LoVo (cell line): ENCODE measurements at regions not wholly inside any gene's neighbourhood (a gene's known extent, or its start where the extent isn't known, plus 50 kb on each side); places are given as distances from the start of the nearest gene placed in this dataset.
"Not testable (repeated sequence)": the region's sequence is repeated elsewhere in the genome, so short reads cannot be mapped to it uniquely, and the experiment has no call there.

Source experiments
- DNase-seq: peaks from one replicate; pipeline ENCODE4 v3.0.0-alpha.2; 2016; ENCODE audit warnings: low spot score

DNA sequence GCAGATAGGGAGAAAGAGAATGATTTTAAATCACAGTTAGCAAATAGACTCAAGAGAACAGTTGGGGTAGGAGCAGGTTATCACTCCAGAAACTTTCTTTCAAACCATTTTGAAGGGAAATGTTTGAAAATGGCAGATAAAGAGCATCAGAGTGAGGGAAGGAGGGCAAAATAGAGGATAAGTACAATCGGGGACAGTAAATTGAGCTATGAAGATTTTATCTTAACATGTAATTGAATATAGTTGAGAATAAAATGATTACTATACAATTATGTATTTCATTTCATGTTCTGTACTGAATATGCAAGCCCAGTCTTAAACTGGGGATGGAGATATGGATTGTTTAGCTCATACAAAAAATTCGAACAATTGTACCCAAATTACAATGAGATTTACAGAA is 54.0 kb downstream of the MAP10 start:
- no peak for DNase-seq

DNA sequence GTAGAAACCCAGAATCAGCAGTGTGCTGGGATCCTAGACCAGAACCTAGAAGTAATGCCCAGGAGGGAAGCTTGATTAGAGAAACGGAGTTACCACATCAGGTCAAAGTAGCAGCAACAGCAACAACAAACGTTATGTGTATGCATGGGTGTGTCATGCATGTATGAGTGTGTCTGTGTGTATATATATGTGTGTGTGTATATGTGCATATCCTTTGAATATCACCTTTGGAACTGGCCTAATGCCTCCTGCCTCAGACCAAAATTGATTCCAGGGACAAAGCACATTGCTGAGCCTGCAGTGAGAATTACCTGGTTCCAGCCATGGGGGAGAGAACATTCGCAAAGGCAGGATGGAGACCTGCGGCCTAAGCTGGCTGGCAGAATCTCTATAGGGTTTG is 55.9 kb downstream of the MAP10 start:
- DNase-seq, result no peak

DNA sequence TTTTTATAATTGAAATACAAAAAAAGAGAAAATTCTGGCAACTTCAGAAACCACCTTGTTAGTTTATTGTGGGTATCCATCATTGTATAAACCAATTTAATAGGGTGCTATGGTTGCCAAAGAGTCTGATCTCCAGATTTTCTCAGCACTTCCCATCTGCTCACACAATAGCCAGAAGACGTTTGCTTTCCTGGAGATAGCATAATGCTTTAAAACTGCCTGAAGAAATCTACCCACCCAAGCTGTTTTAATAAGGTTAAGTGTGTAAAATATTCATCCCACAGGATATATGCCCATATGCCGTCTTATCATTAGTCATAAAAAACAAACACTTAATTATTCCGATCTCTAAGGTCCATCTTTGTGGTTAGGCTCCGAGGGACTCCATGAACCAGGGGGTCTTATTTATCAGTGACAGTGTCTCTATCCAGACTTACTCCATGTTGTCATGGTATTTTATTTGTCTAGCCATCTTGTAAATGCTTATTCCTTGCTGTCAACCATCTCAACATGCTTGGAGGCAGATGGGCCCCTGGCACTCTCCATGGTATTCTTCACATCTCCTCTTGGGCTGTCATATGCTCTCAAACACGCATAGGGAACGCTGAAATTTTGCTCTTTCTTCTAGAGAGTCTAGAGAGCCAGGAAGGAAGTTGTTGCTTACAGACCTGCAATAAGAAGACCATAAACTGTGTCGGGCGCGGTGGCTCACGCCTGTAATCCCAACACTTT is 58.5 kb downstream of the MAP10 start:
- no peak for DNase-seq

DNA sequence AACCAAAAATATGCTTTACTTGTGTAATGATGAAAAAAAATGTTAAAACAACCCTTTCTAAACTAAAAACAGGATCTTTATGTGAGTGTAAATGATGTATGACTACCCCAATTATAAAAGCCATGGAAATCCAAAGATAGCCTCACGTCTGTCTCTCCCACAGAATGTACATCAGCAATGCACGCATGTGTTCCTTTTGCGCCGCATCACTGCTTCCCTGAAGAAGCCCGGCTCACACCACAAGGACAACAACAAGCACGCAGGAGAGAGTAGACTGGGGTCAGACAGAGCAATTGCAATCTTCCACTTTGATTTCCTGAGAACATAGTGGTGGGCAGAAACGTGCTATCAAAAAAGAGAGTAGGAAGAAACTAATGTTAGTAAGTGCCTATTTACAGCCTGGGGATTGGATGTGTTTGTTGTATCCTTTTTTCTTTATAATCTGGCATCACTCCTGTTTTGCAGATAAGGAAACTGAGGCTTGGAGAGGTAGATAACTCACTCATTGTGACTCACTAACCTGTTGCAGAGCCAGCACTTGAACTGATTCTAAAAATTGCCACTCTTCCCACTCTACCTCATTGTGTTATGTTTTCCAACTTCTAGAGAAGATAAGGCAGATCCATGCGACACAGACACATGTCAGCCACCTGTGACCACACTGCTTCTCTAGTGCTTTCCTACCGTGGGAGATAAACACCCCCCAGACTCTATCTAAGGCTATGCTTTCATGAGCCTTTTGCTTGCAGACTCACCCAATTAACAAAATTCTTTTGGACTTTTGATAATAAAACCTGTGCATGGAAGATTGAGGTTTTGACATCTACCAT is 60.1 kb downstream of the MAP10 start:
- no peak for DNase-seq

DNA sequence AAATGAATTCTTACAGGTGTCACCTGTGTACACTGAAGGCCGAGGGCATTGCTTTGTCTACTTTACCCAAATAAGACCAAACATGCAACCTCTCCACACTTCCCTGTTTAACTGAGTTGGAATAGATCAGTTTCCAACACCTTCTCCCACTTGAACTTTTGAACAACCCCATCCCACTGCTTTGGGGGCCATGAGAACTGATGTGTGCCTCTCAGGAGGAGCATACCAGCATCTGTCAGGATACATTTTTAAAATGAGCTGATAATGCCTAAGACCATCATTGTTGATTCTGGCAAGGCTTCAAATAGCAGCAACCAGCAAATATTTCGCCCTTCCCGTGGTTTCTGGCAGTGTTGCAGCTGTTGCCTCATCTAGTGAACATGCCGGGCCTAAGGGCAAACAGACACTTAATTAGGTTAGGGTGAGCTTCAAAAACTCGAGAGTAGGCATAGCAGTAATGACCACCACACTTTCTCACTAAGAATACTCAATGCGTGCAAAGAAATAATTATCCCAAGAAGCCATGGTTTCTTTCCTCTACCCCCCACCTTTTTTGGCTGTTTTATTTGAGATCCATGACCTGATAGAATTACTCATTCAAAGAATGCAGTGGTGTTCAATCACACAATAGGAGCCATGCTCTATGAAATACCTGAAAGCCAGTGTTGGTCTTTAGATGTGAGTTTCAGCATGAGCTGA is 63.7 kb downstream of the MAP10 start:
- DNase-seq, result peak; percentile 50

DNA sequence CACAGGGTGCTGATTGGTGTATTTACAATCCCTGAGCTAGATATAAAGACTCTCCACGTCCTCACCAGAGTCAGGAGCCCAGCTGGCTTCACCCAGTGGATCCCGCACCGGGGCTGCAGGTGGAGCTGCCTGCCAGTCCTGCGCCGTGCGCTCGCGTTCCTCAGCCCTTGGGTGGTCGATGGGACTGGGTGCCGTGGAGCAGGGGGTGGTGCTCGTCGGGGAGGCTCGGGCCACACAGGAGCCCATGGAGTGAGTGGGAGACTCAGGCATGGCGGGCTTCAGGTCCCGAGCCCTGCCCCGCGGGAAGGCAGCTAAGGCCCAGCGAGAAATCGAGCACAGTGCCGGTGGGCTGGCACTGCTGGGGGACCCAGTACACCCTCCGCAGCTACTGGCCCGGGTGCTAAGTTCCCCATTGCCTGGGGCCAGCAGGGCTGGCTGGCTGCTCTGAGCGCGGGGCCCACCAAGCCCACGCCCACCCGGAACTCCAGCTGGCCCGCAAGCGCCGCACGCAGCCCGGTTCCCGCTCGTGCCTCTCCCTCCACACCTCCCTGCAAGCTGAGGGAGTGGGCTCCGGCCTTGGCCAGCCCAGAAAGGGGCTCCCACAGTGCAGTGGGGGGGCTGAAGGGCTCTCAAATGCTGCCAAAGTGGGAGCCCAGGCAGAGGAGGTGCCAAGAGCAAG is 66.2 kb downstream of the MAP10 start:
- not testable (repeated sequence) for DNase-seq

DNA sequence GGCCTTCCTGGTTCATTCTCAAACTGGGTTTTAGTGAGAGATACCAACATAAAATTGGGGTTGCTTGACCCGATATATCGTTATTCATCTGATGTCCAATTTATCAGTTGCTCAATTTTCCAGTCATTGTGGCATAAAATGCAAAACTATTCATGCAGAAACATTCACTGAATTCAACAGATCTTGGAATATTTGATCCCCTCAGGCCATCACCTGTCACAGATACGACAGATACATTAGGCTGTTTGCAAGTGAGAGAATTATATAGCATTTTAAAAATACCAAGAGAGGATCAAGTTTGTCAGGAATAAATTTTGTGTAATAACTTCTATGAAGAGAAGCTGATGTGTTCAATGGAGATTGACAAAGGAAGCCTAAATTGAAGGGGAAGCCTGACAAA is 67.1 kb downstream of the MAP10 start:
- DNase-seq, result no peak

DNA sequence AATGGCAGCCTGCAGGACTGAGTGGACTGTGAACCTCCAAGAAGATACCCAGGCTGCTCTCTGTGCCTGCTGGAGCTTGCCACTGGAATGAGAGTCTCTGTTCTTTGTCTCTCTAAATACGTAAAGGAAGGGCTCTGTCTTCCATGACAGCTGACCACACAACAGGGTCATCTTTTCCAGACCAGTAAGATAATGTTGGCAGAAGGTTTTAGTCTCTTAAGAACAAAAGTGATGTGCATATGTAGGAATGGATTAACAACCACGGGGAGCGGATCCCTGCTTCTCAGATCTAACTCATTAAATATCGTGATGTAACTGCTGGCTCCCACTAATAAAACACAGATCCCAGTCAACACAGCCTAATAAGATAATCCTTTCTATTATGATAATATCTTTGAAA is 67.5 kb downstream of the MAP10 start:
- no peak for DNase-seq

DNA sequence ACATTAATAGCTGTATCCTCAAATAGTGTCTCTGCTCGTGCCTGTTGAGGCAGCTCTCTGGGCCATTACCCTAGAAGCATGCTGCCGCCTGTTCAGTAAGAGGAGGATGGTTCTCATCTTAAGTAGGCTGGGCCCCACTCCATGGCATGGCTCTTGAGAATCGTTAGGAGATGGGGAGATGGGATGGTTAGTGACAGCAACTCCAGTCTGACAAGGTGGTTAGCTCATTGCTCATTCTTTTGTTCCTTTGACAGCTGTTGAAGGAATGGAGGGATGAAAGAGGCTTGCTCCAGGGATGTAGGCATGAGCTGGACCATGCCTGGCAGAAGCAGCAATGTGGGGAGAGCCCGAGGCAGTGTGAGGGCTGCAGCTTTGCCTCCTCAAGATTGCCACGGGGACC is 68.2 kb downstream of the MAP10 start:
- no peak for DNase-seq

DNA sequence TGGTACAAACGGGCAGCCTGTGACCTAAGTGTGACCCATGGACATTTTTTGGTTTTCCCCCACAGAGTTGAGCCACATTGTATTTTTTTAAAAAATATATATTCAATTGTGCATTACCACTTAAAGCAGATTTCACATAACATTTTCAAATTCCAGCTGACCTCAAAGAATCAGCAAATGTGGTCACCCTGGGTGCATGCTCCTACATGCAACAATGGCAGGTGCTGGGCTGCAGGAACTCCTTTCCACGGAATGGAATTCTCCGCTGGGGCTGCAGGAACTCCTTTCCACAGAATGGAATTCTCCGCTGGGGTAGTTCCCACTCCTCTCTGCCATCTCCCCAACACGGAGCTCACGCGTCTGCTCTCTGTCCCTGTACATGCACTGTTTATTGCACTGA is 68.7 kb downstream of the MAP10 start:
- DNase-seq, result no peak

DNA sequence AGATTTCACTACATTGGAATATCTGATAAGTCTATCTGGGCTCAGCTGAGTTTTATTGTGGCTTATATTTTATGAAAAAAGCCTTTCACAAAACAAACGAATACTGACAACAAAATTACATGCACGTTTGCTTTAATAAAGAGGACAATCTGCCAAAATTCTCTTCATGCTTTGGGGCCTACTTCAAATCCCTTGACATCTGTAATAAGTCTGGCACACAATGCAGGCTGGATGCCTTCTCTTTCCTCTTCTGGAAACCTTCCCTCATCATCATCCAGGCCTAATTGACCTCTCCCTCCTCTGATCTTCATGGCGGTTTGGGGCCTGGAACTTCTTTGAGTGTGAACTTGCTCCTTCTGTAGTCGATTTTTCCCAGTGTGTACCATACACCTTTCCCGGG is 70.3 kb downstream of the MAP10 start:
- no peak for DNase-seq

DNA sequence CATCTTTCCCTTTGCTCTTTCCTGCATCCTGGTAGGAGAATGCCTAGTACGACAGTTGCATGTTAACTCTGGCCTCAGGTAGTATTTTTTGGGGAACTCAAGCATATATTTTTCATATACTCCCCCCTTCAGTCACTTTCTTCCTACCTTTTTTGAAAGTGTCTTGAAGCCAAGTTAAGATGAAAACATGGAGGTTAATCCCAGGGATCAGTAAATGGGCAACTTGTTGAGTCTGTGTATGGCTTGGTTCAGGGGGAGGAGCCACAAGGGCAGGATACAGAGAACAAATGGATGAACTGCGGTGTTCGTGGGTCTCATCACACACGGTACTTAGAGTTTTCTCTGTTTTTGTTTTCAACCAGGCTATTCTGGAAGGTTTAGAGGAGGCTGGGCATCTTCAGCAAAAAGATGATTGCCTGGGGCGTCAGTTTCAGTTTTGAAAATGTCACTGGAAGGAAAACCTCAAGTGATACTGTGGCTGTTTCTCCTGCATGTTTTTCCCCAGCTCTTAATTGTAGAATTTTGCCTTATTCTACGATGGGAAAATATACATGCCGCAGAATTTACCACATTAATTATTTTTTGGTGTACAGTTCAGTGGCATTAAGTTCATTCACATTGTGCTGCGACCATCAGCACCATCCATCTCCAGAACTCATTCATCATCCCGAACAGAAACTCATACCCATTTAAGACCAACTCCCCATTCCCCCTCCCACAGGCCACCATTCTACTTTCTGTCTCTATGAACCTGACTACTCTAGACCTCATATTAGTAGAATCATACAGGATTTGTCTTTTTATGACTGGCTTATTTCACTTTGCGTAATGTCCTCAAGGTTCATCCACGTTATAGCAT is 71.5 kb downstream of the MAP10 start:
- DNase-seq, result no peak

DNA sequence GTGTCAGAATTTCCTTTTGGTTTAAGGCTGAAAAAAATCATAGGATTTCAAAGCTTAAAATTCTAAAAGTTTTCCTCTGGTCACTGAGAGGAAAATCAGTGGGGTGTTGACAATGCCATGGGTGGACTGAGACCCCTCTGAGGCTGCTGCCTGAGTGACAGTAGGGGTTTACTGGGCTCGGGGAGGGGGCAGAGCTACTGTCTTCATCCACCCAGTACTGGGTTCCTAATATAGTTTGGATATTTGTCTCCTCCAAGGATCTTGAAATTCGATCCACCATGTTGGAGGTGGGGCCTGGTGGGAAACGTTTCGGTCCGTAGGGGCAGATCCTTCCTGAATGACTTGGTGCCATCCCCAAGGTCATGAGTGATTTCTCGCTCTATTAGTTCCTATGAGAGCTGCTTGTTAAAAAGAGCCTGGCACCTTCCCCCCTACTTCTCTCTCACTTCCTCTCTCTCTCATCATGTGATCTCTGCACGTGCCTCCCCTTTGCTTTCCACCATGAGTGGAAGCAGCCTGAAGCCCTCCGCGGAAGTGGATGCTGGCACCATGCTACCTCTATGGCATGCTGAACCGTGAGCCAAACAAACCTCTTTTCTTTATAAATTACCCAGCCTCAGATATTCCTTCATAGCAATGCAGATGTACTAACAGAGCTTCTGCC is 72.3 kb downstream of the MAP10 start:
- no peak for DNase-seq

DNA sequence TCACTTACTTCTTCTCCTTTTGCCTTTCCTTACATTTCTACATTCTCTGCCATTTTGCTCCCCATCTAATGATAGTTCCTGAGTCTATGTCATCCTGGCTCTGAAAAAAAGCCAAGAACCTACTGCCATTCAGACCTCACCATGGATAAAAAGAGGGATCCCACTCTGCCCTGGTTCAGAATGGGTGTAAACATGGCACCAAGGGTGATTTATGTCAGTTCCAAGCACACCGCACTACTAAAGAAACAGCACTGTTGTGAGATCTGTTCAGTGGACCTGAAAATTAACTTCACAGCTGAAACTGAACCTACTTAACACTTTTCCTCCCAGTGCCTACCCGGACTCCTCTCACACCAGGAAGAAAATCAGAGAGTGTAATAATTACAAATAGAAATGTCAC is 72.3 kb upstream of the NTPCR start:
- no peak for DNase-seq

DNA sequence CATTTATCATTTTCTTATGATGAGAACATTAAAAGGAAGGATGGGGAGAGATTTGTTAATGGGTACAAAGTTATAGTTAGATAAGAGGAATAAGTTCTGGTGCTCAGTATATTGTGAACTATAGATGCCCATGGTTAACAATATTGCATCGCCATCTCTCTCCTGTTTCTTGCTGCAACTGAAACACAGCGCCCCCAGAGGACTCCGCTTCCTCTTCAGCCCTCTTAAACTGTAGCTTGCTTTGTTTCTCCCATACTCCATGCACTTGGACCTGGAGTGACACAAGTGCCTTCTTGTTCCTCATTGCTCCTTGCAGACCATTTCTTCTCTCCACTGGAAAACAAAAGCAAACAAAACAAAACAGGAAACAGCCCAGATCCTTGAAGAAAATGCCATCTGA is 70.1 kb upstream of the NTPCR start:
- no peak for DNase-seq

DNA sequence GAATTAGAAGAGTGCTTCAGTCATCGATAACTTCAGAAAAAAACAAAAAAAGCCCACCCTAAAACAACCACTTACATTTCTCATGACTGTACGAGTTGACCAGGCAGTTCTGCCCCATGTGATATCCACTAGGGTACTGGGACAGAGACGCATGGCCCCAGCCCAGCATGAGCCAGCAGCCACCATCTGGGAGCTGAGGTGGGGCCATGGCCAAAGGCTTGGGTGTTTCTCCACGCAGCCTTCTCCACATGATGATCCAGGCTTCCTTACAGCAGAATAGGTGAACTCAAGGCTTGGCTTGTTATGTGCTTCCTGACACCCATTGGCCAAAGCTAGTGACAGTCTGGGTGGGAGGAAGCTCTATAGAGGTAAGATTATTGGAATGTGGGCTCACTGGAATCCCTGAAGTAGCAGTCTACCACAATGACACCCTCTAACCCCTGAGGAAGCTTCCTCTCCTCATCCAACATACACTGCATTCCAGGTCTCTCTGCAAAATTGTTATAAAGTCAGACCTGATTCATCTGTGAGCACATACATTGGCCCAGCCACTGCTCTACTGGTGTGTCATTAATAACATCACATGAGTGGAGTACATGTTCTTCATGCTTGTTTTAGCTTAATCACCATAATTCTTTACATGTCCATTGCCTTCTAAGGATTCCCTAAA is 66.3 kb upstream of the NTPCR start:
- DNase-seq, result no peak

DNA sequence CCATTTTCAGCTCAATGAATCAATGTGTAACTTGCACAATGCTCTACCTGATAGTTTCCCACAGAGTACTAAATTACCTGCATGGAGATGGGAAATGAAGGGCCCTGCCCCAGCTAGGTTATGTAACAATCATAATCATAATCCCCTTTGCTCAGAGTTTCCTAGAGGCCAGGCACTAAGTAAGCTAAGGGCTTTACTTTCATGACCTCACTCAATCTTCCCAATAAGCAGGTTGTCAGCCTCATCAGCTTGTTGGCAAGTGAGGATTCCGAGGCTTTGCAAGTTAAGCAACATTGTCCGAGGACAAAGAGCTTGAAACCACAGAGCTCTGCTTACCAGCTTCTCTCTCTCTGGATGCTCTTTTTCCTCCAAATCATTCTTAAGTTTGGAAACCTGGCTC is 64.1 kb upstream of the NTPCR start:
- no peak for DNase-seq

DNA sequence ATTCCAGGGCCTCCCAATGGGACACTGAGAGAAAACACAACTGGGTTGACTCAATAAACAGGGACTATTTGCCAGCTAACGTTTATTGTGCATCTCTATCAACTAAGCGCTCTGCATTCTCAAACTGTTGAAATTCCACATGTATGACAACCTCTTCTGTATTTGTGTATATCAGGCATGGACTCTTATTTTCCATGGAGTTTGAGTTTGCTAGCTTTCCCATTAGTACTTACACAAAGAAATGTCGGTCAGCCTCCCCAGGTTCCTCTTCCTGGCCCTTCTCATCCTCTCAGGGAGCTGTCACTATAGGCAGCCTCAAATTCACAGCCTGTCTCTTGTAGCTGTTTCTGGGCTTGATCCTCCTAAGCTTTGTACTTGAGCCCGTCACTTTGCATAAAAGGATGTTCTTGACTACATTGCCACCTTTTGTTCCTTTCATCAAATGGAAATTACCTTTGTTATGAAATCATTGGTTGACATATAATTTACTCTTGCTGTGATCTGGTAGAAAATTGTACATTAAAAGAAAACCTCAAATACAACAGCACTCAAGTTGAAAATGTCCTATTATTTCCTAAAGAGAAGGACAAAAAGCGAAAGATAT is 60.0 kb upstream of the NTPCR start:
- no peak for DNase-seq

DNA sequence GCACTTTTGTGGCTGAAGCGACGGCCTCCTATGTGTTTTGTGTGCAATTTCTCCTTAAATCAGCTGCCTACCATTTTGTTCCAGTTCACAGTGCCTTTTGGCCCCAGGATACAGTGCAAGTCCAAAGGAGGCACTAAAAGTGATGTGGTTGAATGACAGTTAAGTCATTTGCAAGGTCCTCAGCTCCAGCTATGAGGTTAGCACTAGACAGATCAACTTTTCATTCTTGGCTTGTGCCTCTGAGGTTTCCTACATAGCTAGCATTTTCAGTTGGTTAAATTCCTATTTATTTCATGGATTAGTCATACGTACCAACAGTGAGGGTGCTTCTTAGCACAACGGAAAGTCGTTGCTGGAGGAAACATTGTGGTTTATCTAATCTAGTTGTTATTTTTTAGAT is 59.3 kb upstream of the NTPCR start:
- no peak for DNase-seq
